NCI-H510A treated with DMSO at 0.1 percent for 48 hours (cell line): ENCODE measurements at regions not wholly inside any gene's neighbourhood (a gene's known extent, or its start where the extent isn't known, plus 50 kb on each side); places are given as distances from the start of the nearest gene placed in this dataset.

ENCODE experiments used
- DNase-seq: peaks from one replicate; lab custom pipeline; 2025; lab: John Stamatoyannopoulos, UW

- no peak for DNase-seq
These were observed 55.1 kb upstream of the PCDH20 start for GRCh38 chr13:61470786-61471185.

- DNase-seq, result no peak
These were observed 50.6 kb upstream of the PCDH20 start for GRCh38 chr13:61466280-61466679.
